B cell (primary cell): ENCODE measurements at regions not wholly inside any gene's neighbourhood (a gene's known extent, or its start where the extent isn't known, plus 50 kb on each side); places are given as distances from the start of the nearest gene placed in this dataset.

Experiments
- CTCF ChIP-seq: fragments of 200-600 bp; IDR thresholded peaks from one replicate; pipeline ENCODE4 v1.8.0; 2022; ENCODE audit warnings: antibody characterized with exemption, mild to moderate bottlenecking
- EZH2 ChIP-seq: IDR thresholded peaks from 2 replicates; pipeline ENCODE4 v1.6.1; 2012; ENCODE audit warnings: borderline replicate concordance, low read depth, mild to moderate bottlenecking, moderate library complexity, low read length; ENCODE audit not compliant: insufficient read depth, poor library complexity, severe bottlenecking

GRCh38 chr9:80352967-80353366 lies 781.2 kb downstream of the TLE4 start:
- TF ChIP-seq CTCF (no peak), EZH2 (no peak)
